GM23248 (cell line): ENCODE measurements at regions not wholly inside any gene's neighbourhood (a gene's known extent, or its start where the extent isn't known, plus 50 kb on each side); places are given as distances from the start of the nearest gene placed in this dataset.

Experiments used
- EZH2 ChIP-seq: fragments of 200-600 bp; sonication (generic); IDR thresholded peaks from 2 replicates; pipeline ENCODE4 v1.6.1; 2018; ENCODE audit warnings: antibody characterized with exemption, mild to moderate bottlenecking; ENCODE audit not compliant: insufficient read depth, poor library complexity, severe bottlenecking
- EZH2phosphoT487 ChIP-seq: fragments of 200-600 bp; sonication (generic); IDR thresholded peaks from 2 replicates; pipeline ENCODE4 v1.6.1; 2018; ENCODE audit warnings: antibody characterized with exemption, moderate library complexity, mild to moderate bottlenecking, low read depth; ENCODE audit not compliant: insufficient read depth

DNA sequence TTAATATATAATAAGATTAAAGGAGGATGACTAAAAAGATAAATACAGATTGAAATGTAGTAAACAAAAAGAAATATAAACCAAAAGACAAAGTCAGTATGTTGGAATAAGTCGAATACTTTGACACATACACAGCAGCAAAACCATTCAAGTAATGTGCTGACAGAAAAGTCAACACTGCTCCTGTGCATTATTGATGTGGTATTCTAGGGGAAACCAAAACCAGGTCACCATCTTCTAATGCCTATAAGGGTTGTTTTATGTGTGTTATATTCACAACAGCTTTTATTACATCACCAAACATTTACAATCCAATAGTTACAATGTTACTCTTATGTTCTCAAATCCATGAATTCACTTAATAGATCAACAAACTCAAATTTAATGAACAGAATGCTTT is 111.8 kb upstream of the DKK2 start:
- TF ChIP-seq EZH2phosphoT487 = no peak
- TF ChIP-seq EZH2 = no peak
